Body of pancreas (tissue), 4 donors: ENCODE measurements at regions not wholly inside any gene's neighbourhood (a gene's known extent, or its start where the extent isn't known, plus 50 kb on each side); places are given as distances from the start of the nearest gene placed in this dataset.

Experiments used
- ATAC-seq: fragments of 150-250 bp; one replicate; pipeline ENCODE4 v1.9.1; 2016
- DNase-seq, 4 donors: peaks; one replicate each; pipeline ENCODE4 v3.0.0-alpha.2; 2019
- H3K27ac ChIP-seq, 4 donors: fragments of 200-600 bp; sonication (generic); 1 replicate in 3 of 4; 2 replicates in 1 of 4; pipeline versions ENCODE4 v1.5.1 to v1.6.1; 2016 to 2019; ENCODE audit warnings: mild to moderate bottlenecking in 1 of 4, mixed read lengths in 1 of 4, moderate library complexity in 1 of 4
- H3K27me3 ChIP-seq, 2 donors: fragments of 200-600 bp; sonication (generic); one replicate each; pipeline ENCODE4 v1.6.0; 2016; ENCODE audit warnings: mild to moderate bottlenecking in 1 of 2
- H3K36me3 ChIP-seq, 2 donors: fragments of 200-600 bp; sonication (generic); replicated peaks in 1 of 2; 2 replicates each; pipeline ENCODE4 v1.5.1; 2016; ENCODE audit warnings: low read depth in 2 of 2; ENCODE audit not compliant: insufficient read depth in 1 of 2
- H3K4me1 ChIP-seq: fragments of 200-600 bp; sonication (generic); one replicate; pipeline ENCODE4 v1.6.0; 2016
- H3K4me3 ChIP-seq, 2 donors: fragments of 200-600 bp; sonication (generic); 1 replicate in 1 of 2; 2 replicates in 1 of 2; pipeline ENCODE4 v1.5.1; 2016 to 2019
- H3K9me3 ChIP-seq, 3 donors: fragments of 200-600 bp; sonication (generic); 1 replicate in 2 of 3; 2 replicates in 1 of 3; pipeline ENCODE4 v1.5.1; 2016
- CTCF ChIP-seq, 7 experiments: fragments of 450-650 bp in 4 of 7; fragments of 200-600 bp in 3 of 7; sonication (generic) in 3 of 7; IDR thresholded peaks; one replicate each; pipeline ENCODE4 v1.5.1; 2016 to 2019; ENCODE audit warnings: antibody characterized with exemption in 7 of 7
- POLR2A ChIP-seq, 3 donors: fragments of 450-650 bp; IDR thresholded peaks; one replicate each; pipeline ENCODE4 v1.6.1; 2016; ENCODE audit warnings: antibody characterized with exemption in 3 of 3, mild to moderate bottlenecking in 2 of 3
- WGBS, 2 donors: methylation state at CpG; one replicate each; pipeline ENCODE4 v1.1.5; 2017; 5-methylcytosine and 5-hydroxymethylcytosine counted together
- intact Hi-C: fragments of 100-400 bp; cut with DNase I; formaldehyde crosslinking; loops from one replicate; pipeline ENCODE4 v1.15.1; 2023

- ATAC-seq, result no peak
- no peaks in the 10 kb centered on the region for H3K9me3 ChIP-seq
- no peaks in the 10 kb centered on the region for H3K27me3 ChIP-seq
- no peak for TF ChIP-seq CTCF (IDR thresholded peaks at IDR 0.05)
- TF ChIP-seq POLR2A (IDR thresholded peaks at IDR 0.05), result no peak
- no peak overlapping the region for H3K27ac ChIP-seq
- intact Hi-C loops, result no loop called here
- DNase-seq, result no peak
- H3K36me3 ChIP-seq, result no peaks in the 10 kb centered on the region
- 54 to 60% methylated on average over 7 of the region's 7 CpGs for WGBS, 2 donors
- H3K4me1 ChIP-seq, result no peaks in the 10 kb centered on the region
- H3K4me3 ChIP-seq, result no peak overlapping the region
Measured at GRCh38 chr2:23015651-23016200, 369.3 kb upstream of the KLHL29 start.

- H3K27ac ChIP-seq, result no peak overlapping the region
- 17 to 38% methylated on average over 1 of the region's 1 CpG for WGBS, 2 donors
- no peak overlapping the region for H3K4me3 ChIP-seq
- H3K4me1 ChIP-seq, result no peaks in the 10 kb centered on the region
- H3K27me3 ChIP-seq, result no peaks in the 10 kb centered on the region
- DNase-seq, result no peak
- H3K36me3 ChIP-seq, result no peaks in the 10 kb centered on the region
- TF ChIP-seq CTCF (IDR thresholded peaks at IDR 0.05), result no peak
- no peak for TF ChIP-seq POLR2A (IDR thresholded peaks at IDR 0.05)
- intact Hi-C loops, result no loop called here
- H3K9me3 ChIP-seq, result no peaks in the 10 kb centered on the region
- ATAC-seq, result no peak
Measured at GRCh38 chr2:23019476-23019875, 365.5 kb upstream of the KLHL29 start.

GRCh38 chr2:23020659-23021058, 364.3 kb upstream of the KLHL29 start:
- Histone ChIP-seq H3K27me3 (no peaks in the 10 kb centered on the region), H3K4me1 (no peaks in the 10 kb centered on the region), H3K36me3 (no peaks in the 10 kb centered on the region), H3K4me3 (no peak overlapping the region), H3K27ac (no peak overlapping the region), H3K9me3 (no peaks in the 10 kb centered on the region)
- no peak for DNase-seq
- TF ChIP-seq POLR2A (IDR thresholded peaks at IDR 0.05), result no peak
- no peak for TF ChIP-seq CTCF (IDR thresholded peaks at IDR 0.05)
- intact Hi-C loops, result no loop called here
- 69 to 75% methylated on average over 6 of the region's 6 CpGs for WGBS, 2 donors
- no peak for ATAC-seq

DNA sequence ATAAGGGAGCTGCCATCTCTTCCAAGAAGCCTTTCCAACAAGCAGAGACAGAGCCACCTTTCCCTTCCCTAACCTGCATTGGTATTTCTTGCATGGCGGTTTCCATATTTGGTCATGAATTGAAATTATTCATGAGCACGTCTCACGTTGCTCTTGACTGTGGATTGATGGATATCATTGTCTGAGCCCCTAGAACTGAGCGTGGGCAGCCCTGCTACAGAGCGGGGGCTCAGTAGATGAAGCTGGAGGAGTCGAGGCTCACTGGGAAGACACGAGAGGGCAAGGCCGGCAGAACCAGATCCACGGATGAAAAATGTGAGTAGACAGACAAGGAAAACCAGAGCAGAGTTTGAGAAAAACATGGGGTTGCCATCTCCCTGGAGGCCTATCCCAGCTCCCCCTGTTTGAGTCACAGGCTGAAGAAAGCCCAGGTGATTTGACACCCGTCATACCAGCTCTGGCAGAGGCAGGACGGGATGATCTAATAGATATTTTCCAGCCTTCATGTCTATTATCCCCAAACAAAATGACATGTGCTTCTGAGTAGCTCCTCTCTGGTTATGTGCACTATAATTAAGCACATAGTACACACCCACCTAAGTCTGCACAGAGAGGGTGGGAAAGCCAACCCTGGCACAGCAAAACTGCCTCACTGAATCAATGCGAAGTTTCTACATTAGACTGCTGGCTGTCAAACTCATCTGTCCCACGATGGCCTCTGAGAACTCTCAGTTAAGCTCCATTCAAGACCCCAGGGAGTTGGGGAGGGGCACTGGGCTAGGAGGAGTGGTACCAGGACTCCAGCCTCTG, 363.5 kb upstream of the KLHL29 start:
- Histone ChIP-seq H3K27me3 (no peaks in the 10 kb centered on the region), H3K9me3 (no peaks in the 10 kb centered on the region), H3K4me3 (no peak overlapping the region), H3K4me1 (no peaks in the 10 kb centered on the region), H3K27ac (no peak overlapping the region), H3K36me3 (no peaks in the 10 kb centered on the region)
- intact Hi-C loops, result no loop called here
- DNase-seq, result no peak
- no peak for ATAC-seq
- TF ChIP-seq CTCF (IDR thresholded peaks at IDR 0.05), result no peak
- no peak for TF ChIP-seq POLR2A (IDR thresholded peaks at IDR 0.05)
- 71 to 72% methylated on average over 13 of the region's 13 CpGs for WGBS, 2 donors

DNA sequence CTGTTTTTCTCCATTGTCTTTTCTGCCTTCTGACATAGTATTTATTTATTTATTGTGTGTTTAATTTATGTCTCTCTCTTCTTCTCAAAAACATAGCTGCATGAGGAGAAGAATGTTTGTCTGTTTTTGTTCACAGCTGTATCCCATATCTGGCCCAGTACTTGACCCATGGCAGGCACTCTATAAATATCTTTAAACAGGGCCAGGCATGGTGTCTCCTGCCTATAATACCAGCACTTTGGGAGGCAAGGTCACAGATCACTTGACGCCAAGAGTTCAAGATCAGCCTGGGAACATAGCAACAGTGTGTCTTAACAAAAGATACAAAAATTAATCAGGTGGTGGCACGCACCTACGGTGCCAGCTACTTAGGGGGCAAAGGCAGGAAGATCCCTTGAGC, 361.3 kb upstream of the KLHL29 start:
- H3K4me3 ChIP-seq, result no peak overlapping the region
- no peaks in the 10 kb centered on the region for H3K36me3 ChIP-seq
- TF ChIP-seq CTCF (IDR thresholded peaks at IDR 0.05) (no peak), POLR2A (IDR thresholded peaks at IDR 0.05) (no peak)
- no peak overlapping the region for H3K27ac ChIP-seq
- WGBS, 2 donors, result 39 to 41% methylated on average over 3 of the region's 3 CpGs
- H3K4me1 ChIP-seq, result no peaks in the 10 kb centered on the region
- no peak for DNase-seq
- no peaks in the 10 kb centered on the region for H3K27me3 ChIP-seq
- intact Hi-C loops, result no loop called here
- ATAC-seq, result no peak
- H3K9me3 ChIP-seq, result no peaks in the 10 kb centered on the region
